Neuron (in vitro differentiated cells): ENCODE measurements at regions not wholly inside any gene's neighbourhood (a gene's known extent, or its start where the extent isn't known, plus 50 kb on each side); places are given as distances from the start of the nearest gene placed in this dataset.

ENCODE experiments used
- H2AFZ ChIP-seq: one replicate; pipeline ENCODE4 v1.6.1; 2013; ENCODE audit warnings: low read depth, mild to moderate bottlenecking, inconsistent platforms, low read length, moderate library complexity
- H3K27me3 ChIP-seq: one replicate; pipeline ENCODE4 v1.6.1; 2013; ENCODE audit warnings: low read length; ENCODE audit not compliant: insufficient read depth
- H3K36me3 ChIP-seq: one replicate; pipeline ENCODE4 v1.6.1; 2013; ENCODE audit warnings: low read length; ENCODE audit not compliant: insufficient read depth
- H3K4me1 ChIP-seq: one replicate; pipeline ENCODE4 v1.6.1; 2013; ENCODE audit warnings: low read length; ENCODE audit not compliant: insufficient read depth
- H3K4me3 ChIP-seq: 2 replicates; pipeline ENCODE4 v1.5.1; 2013; ENCODE audit warnings: mild to moderate bottlenecking, low read length, moderate library complexity
- H3K9me3 ChIP-seq: one replicate; pipeline ENCODE4 v1.6.1; 2013; ENCODE audit warnings: low read length

- no peaks in the 10 kb centered on the region for H3K27me3 ChIP-seq
- H3K9me3 ChIP-seq, result no peaks in the 10 kb centered on the region
- H3K4me3 ChIP-seq, result no peak overlapping the region
- H3K36me3 ChIP-seq, result no peaks in the 10 kb centered on the region
- no peak overlapping the region for H2AFZ ChIP-seq
- peaks cover 14% of the 10 kb centered on the region for H3K4me1 ChIP-seq
Measured at GRCh38 chr21:35232545-35233176, 183.6 kb upstream of the RUNX1 start.

DNA sequence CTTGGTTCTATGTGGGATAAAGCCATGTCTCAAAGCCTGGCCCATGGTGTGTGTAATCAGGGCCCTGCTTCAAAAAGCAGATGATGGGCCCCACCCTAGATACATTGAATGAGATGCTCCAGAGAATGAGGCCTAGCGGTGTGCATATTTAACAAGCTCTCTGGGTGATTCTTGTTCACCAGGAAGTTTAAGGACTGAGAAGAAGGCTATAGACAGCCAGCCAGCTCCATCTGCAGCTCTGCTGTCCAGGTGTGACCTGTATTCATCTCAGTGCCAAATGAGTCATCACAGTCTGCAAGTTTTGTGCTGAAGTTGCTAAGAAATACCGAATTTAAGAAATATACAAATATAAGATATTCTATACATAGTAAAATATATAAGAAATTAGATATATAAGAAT is 182.0 kb upstream of the RUNX1 start:
- no peak overlapping the region for H3K4me3 ChIP-seq
- H3K9me3 ChIP-seq, result no peaks in the 10 kb centered on the region
- H3K27me3 ChIP-seq, result no peaks in the 10 kb centered on the region
- no peak overlapping the region for H2AFZ ChIP-seq
- H3K4me1 ChIP-seq, result peaks cover 14% of the 10 kb centered on the region
- no peaks in the 10 kb centered on the region for H3K36me3 ChIP-seq

DNA sequence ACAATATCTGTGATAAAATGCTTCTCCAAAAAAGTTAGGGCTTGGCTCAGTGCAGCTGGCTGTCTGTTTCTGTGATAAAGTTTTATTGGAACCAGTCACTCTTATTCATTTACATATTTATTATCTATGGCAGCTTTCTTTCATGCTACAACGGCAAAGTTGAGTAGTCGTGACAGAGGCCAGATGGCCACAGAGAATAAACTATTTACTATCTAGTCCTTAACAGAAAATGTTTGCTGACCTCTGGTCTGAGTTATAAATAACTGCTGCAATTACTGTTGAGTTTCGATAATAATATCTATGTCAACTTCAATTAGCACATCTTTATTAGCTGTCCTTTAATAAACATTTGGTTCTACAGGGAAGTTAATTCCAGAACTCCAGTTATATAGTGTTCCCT is 180.2 kb upstream of the RUNX1 start:
- Histone ChIP-seq H3K27me3 (no peaks in the 10 kb centered on the region), H3K4me1 (peaks cover 14% of the 10 kb centered on the region), H3K4me3 (no peak overlapping the region), H2AFZ (no peak overlapping the region), H3K36me3 (no peaks in the 10 kb centered on the region), H3K9me3 (no peaks in the 10 kb centered on the region)

DNA sequence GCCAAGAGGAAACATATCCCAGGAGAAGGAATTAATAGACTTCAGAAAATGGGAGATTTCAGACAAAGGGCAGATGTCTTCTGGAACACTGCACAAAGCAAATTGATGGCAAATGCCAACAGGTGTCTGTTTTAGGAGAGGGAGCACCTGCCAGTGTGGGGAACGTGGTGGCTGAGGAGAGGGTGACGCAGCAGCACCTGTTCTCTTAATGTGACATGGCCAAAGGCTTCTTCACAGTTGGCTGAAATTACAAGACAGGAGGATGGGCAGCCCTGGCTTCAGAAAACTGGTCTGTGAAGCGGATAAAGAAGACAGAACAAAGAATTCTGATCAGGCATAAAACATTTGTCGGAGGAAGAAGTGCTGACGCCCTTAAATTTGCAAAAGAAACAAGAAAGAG is 178.7 kb upstream of the RUNX1 start:
- no peak overlapping the region for H2AFZ ChIP-seq
- H3K27me3 ChIP-seq, result no peaks in the 10 kb centered on the region
- H3K4me3 ChIP-seq, result no peak overlapping the region
- no peaks in the 10 kb centered on the region for H3K36me3 ChIP-seq
- no peaks in the 10 kb centered on the region for H3K9me3 ChIP-seq
- peaks cover 10% of the 10 kb centered on the region for H3K4me1 ChIP-seq

- Histone ChIP-seq H2AFZ (no peak overlapping the region), H3K4me3 (no peak overlapping the region), H3K27me3 (no peaks in the 10 kb centered on the region), H3K9me3 (no peaks in the 10 kb centered on the region), H3K4me1 (peaks cover 4% of the 10 kb centered on the region), H3K36me3 (no peaks in the 10 kb centered on the region)
Measured at GRCh38 chr21:35226968-35227744, 178.1 kb upstream of the RUNX1 start.

GRCh38 chr21:35226328-35226727 is 177.2 kb upstream of the RUNX1 start:
- Histone ChIP-seq H3K4me1 (no peaks in the 10 kb centered on the region), H3K27me3 (no peaks in the 10 kb centered on the region), H3K9me3 (no peaks in the 10 kb centered on the region), H2AFZ (no peak overlapping the region), H3K4me3 (no peak overlapping the region), H3K36me3 (no peaks in the 10 kb centered on the region)

GRCh38 chr21:35225573-35225972 is 176.5 kb upstream of the RUNX1 start:
- H3K4me1 ChIP-seq, result no peaks in the 10 kb centered on the region

GRCh38 chr21:35223480-35224156 is 174.5 kb upstream of the RUNX1 start:
- no peak overlapping the region for H3K4me3 ChIP-seq
- H3K27me3 ChIP-seq, result no peaks in the 10 kb centered on the region
- no peaks in the 10 kb centered on the region for H3K4me1 ChIP-seq
- H3K36me3 ChIP-seq, result no peaks in the 10 kb centered on the region
- H3K9me3 ChIP-seq, result no peaks in the 10 kb centered on the region
- no peak overlapping the region for H2AFZ ChIP-seq

More at GRCh38 chr21:35225573-35225972, 176.5 kb upstream of the RUNX1 start:
- Histone ChIP-seq H3K36me3 (no peaks in the 10 kb centered on the region), H3K4me3 (no peak overlapping the region), H2AFZ (no peak overlapping the region), H3K27me3 (no peaks in the 10 kb centered on the region), H3K9me3 (no peaks in the 10 kb centered on the region)

GRCh38 chr21:35222541-35222941 is 173.4 kb upstream of the RUNX1 start:
- Histone ChIP-seq H3K9me3 (no peaks in the 10 kb centered on the region), H3K4me3 (no peak overlapping the region), H3K36me3 (no peaks in the 10 kb centered on the region), H3K27me3 (no peaks in the 10 kb centered on the region), H3K4me1 (no peaks in the 10 kb centered on the region), H2AFZ (no peak overlapping the region)

DNA sequence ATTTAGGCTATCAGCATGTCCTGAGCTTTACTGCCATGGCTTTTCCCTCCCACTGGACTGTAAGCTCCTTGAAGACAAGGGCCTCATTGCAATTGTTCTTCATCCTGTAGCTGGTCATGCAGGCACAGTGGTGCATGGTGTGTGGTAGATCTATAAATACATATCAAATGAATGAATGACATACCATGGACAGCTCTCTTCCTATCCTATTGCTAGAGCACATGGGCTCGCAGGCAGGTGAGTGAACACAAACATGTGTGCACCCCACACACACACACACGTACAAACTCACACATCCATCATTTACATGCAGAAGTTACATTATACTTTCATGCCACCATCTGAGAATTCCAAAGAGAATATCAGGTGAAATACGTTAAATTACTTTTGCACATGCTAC is 172.9 kb upstream of the RUNX1 start:
- H3K4me1 ChIP-seq, result no peaks in the 10 kb centered on the region
- no peaks in the 10 kb centered on the region for H3K27me3 ChIP-seq
- H3K36me3 ChIP-seq, result no peaks in the 10 kb centered on the region
- no peak overlapping the region for H2AFZ ChIP-seq
- no peak overlapping the region for H3K4me3 ChIP-seq
- no peaks in the 10 kb centered on the region for H3K9me3 ChIP-seq

DNA sequence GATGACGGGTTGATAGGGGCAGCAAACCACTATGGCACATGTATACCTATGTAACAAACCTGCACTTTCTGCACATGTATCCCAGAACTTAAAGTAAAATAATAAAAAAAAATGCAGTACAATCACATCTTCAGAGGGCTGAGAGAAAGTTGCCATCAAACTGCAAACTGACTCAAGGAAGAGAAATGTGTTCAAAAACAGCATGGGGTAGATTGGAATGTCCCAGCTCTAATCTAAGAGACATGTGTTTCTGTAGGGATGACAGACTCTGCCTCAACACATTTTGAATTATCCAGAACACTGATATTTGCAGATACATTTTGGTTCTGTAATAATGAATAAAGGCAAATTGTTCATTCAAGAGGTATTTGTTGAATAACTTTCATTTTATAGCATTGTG is 171.2 kb upstream of the RUNX1 start:
- no peaks in the 10 kb centered on the region for H3K27me3 ChIP-seq
- H2AFZ ChIP-seq, result no peak overlapping the region
- no peaks in the 10 kb centered on the region for H3K9me3 ChIP-seq
- H3K4me3 ChIP-seq, result no peak overlapping the region
- H3K4me1 ChIP-seq, result no peaks in the 10 kb centered on the region
- no peaks in the 10 kb centered on the region for H3K36me3 ChIP-seq

- Histone ChIP-seq H3K9me3 (no peaks in the 10 kb centered on the region), H3K4me3 (no peak overlapping the region)
Measured at GRCh38 chr21:35219719-35220118, 170.6 kb upstream of the RUNX1 start.

DNA sequence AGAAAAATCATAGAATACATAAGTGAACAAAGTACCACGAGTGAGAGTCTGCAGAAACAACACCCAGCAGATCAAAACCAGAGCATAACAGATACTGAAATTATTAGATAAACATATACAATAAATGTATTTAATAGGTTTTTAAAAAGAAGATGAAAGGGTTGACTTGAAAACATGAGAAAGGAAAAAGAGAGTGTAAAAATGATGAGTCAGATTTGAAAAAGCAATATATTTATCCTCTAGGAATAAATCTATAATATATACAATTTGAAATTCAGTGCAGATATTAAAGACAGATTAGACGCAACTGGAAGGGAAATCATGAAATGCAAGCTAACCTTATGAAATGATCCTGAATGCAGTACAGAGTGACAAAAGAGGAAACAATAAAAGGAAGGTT is 170.2 kb upstream of the RUNX1 start:
- Histone ChIP-seq H2AFZ (no peak overlapping the region), H3K4me3 (no peak overlapping the region), H3K27me3 (no peaks in the 10 kb centered on the region), H3K9me3 (no peaks in the 10 kb centered on the region), H3K36me3 (no peaks in the 10 kb centered on the region), H3K4me1 (no peaks in the 10 kb centered on the region)

More at GRCh38 chr21:35219719-35220118, 170.6 kb upstream of the RUNX1 start:
- H3K27me3 ChIP-seq, result no peaks in the 10 kb centered on the region
- H2AFZ ChIP-seq, result no peak overlapping the region
- H3K4me1 ChIP-seq, result no peaks in the 10 kb centered on the region
- H3K36me3 ChIP-seq, result no peaks in the 10 kb centered on the region
